ENCODE measurements at regions not wholly inside any gene's neighbourhood (a gene's known extent, or its start where the extent isn't known, plus 50 kb on each side); places are given as distances from the start of the nearest gene placed in this dataset.

- no peak for TF ChIP-seq PRDM15 (CRISPR knock-in tag; IDR thresholded peaks at IDR 0.05)
These were observed 79.4 kb downstream of the FTHL17 start (continued) for GRCh38 chrX:30992381-30992904.

- DNase-seq (ENCODE audit: low read depth, low spot score) = no peak
- Histone ChIP-seq H2AFZ (ENCODE audit: control insufficient read depth, low read depth, low read length) (no peak overlapping the region), H3K4me3 (no peak overlapping the region), H3K27ac (ENCODE audit: control insufficient read depth, insufficient read depth) (no peak overlapping the region), H3K9ac (ENCODE audit: control insufficient read depth, insufficient read depth, low read length) (no peak overlapping the region), H3K9me3 (replicated peaks; ENCODE audit: control insufficient read depth, insufficient read depth, low read length) (no peaks in the 10 kb centered on the region; the same call in 2 of the 3 replicates), H3K79me2 (ENCODE audit: control insufficient read depth, insufficient read depth, low read length) (no peaks in the 10 kb centered on the region), H3K4me2 (ENCODE audit: control insufficient read depth, insufficient read depth) (no peak overlapping the region), H3K27me3 (replicated peaks in 1 of 2; ENCODE audit: control insufficient read depth in 2 of 2, insufficient read depth in 2 of 2, low read length in 1 of 2) (peaks cover 0 to 2% of the 10 kb centered on the region in 2 experiments; a peak in 1 of 4 replicates), H3K4me1 (ENCODE audit: control insufficient read depth, insufficient read depth, low read length) (no peaks in the 10 kb centered on the region), H3K36me3 (ENCODE audit: control insufficient read depth in 2 of 2, insufficient read depth in 2 of 2, low read length in 1 of 2) (no peaks in the 10 kb centered on the region), H4K20me1 (ENCODE audit: control insufficient read depth, insufficient read depth) (no peaks in the 10 kb centered on the region)
- TF ChIP-seq LARP7 (IDR thresholded peaks at IDR 0.05) (no peak), ZNF622 (IDR thresholded peaks at IDR 0.05) (no peak), ZNF24 (IDR thresholded peaks at IDR 0.05) (no peak)
- CTCF ChIA-PET = no interaction called here
- no peak for FAIRE-seq
- BruUV-seq (replicated peaks) = no TSS peak
- ATAC-seq = no peak
- RAD21 ChIA-PET (ENCODE audit: unreplicated experiment) = no interaction called here
- SMC1A ChIA-PET (ENCODE audit: uncharacterized antibody, unreplicated experiment) = interaction anchor here (1.1 kb wide), 1 partner anchor 67 kb away, joined by 3 read pairs; no protein-coding TSS in a partner anchor
- intact Hi-C loops (cut with micrococcal nuclease; ENCODE audit: unreplicated experiment) = no loop called here
- WGBS (ENCODE audit: insufficient coverage, insufficient replicate concordance, low lambda C conversion rate, missing lambda C conversion rate) = 0% methylated on average over 2 of the region's 2 CpGs
- in situ Hi-C loops (cut with MboI) = no loop called here
- POLR2A ChIA-PET = no interaction called here
These were observed 81.5 kb downstream of the FTHL17 start for GRCh38 chrX:30990361-30990760.
